ENCODE measurements at regions not wholly inside any gene's neighbourhood (a gene's known extent, or its start where the extent isn't known, plus 50 kb on each side); places are given as distances from the start of the nearest gene placed in this dataset.

- Mint-ChIP-seq H3K36me3 (ENCODE audit: low read depth) (no peaks in the 10 kb centered on the region), H3K4me3 (no peak overlapping the region), H3K4me1 (ENCODE audit: low read depth) (no peaks in the 10 kb centered on the region), H3K27me3 (peaks cover 3% of the 10 kb centered on the region), H3K27ac (no peak overlapping the region), H3K9me3 (no peaks in the 10 kb centered on the region)
- DNase-seq: no peak
These were observed 199.6 kb downstream of the TJP1 start for GRCh38 chr15:29622637-29623036.

- no peaks in the 10 kb centered on the region for H3K36me3 Mint-ChIP-seq (ENCODE audit: low read depth)
- no peak overlapping the region for H3K27ac Mint-ChIP-seq
- peaks cover 4% of the 10 kb centered on the region for H3K27me3 Mint-ChIP-seq
- H3K4me3 Mint-ChIP-seq: no peak overlapping the region
- no peaks in the 10 kb centered on the region for H3K4me1 Mint-ChIP-seq (ENCODE audit: low read depth)
- H3K9me3 Mint-ChIP-seq: no peaks in the 10 kb centered on the region
- DNase-seq: no peak
These were observed 200.7 kb downstream of the TJP1 start for GRCh38 chr15:29621616-29622015.

- Mint-ChIP-seq H3K9me3 (no peaks in the 10 kb centered on the region), H3K27ac (no peak overlapping the region), H3K27me3 (peaks cover 25% of the 10 kb centered on the region), H3K4me1 (ENCODE audit: low read depth) (no peaks in the 10 kb centered on the region), H3K36me3 (ENCODE audit: low read depth) (no peaks in the 10 kb centered on the region), H3K4me3 (no peak overlapping the region)
- no peak for DNase-seq
These were observed 203.7 kb downstream of the TJP1 start for GRCh38 chr15:29618586-29618985.

GRCh38 chr15:29616512-29616911 lies 205.8 kb downstream of the TJP1 start:
- H3K27ac Mint-ChIP-seq: no peak overlapping the region

GRCh38 chr15:29615791-29616190 lies 206.5 kb downstream of the TJP1 start:
- Mint-ChIP-seq H3K4me1 (ENCODE audit: low read depth) (no peaks in the 10 kb centered on the region), H3K27ac (no peak overlapping the region), H3K27me3 (peaks cover 47% of the 10 kb centered on the region), H3K36me3 (ENCODE audit: low read depth) (no peaks in the 10 kb centered on the region), H3K4me3 (no peak overlapping the region), H3K9me3 (no peaks in the 10 kb centered on the region)
- DNase-seq: no peak

More at GRCh38 chr15:29616512-29616911, 205.8 kb downstream of the TJP1 start:
- Mint-ChIP-seq H3K27me3 (peaks cover 45% of the 10 kb centered on the region), H3K36me3 (ENCODE audit: low read depth) (no peaks in the 10 kb centered on the region), H3K4me1 (ENCODE audit: low read depth) (no peaks in the 10 kb centered on the region), H3K4me3 (no peak overlapping the region), H3K9me3 (no peaks in the 10 kb centered on the region)
- no peak for DNase-seq

GRCh38 chr15:29613951-29614382 lies 208.3 kb downstream of the TJP1 start:
- no peak for DNase-seq
- Mint-ChIP-seq H3K27ac (no peak overlapping the region), H3K4me1 (ENCODE audit: low read depth) (no peaks in the 10 kb centered on the region), H3K27me3 (peaks cover 51% of the 10 kb centered on the region), H3K9me3 (no peaks in the 10 kb centered on the region), H3K4me3 (no peak overlapping the region), H3K36me3 (ENCODE audit: low read depth) (no peaks in the 10 kb centered on the region)

GRCh38 chr15:29612701-29613100 lies 209.6 kb downstream of the TJP1 start:
- Mint-ChIP-seq H3K9me3 (no peaks in the 10 kb centered on the region), H3K36me3 (ENCODE audit: low read depth) (no peaks in the 10 kb centered on the region), H3K4me1 (ENCODE audit: low read depth) (no peaks in the 10 kb centered on the region), H3K27me3 (peaks cover 54% of the 10 kb centered on the region), H3K27ac (no peak overlapping the region), H3K4me3 (no peak overlapping the region)
- DNase-seq: no peak

GRCh38 chr15:29612096-29612495 lies 210.2 kb downstream of the TJP1 start:
- no peak for DNase-seq
- H3K4me3 Mint-ChIP-seq: no peak overlapping the region
- H3K36me3 Mint-ChIP-seq (ENCODE audit: low read depth): no peaks in the 10 kb centered on the region
- no peaks in the 10 kb centered on the region for H3K9me3 Mint-ChIP-seq
- H3K27me3 Mint-ChIP-seq: peaks cover 54% of the 10 kb centered on the region
- no peak overlapping the region for H3K27ac Mint-ChIP-seq
- no peaks in the 10 kb centered on the region for H3K4me1 Mint-ChIP-seq (ENCODE audit: low read depth)

GRCh38 chr15:29611057-29611456 lies 211.2 kb downstream of the TJP1 start:
- no peaks in the 10 kb centered on the region for H3K4me1 Mint-ChIP-seq (ENCODE audit: low read depth)
- DNase-seq: no peak
- no peaks in the 10 kb centered on the region for H3K9me3 Mint-ChIP-seq
- no peak overlapping the region for H3K27ac Mint-ChIP-seq
- H3K27me3 Mint-ChIP-seq: peaks cover 50% of the 10 kb centered on the region
- H3K36me3 Mint-ChIP-seq (ENCODE audit: low read depth): no peaks in the 10 kb centered on the region
- H3K4me3 Mint-ChIP-seq: no peak overlapping the region

- no peaks in the 10 kb centered on the region for H3K9me3 Mint-ChIP-seq
- no peak for DNase-seq
- H3K27ac Mint-ChIP-seq: no peak overlapping the region
- H3K27me3 Mint-ChIP-seq: peaks cover 6% of the 10 kb centered on the region
- H3K4me3 Mint-ChIP-seq: no peak overlapping the region
- no peaks in the 10 kb centered on the region for H3K4me1 Mint-ChIP-seq (ENCODE audit: low read depth)
- H3K36me3 Mint-ChIP-seq (ENCODE audit: low read depth): no peaks in the 10 kb centered on the region
These were observed 220.5 kb downstream of the TJP1 start for GRCh38 chr15:29601811-29602210.

GRCh38 chr15:29600262-29600661 lies 222.0 kb downstream of the TJP1 start:
- DNase-seq: no peak
- H3K4me1 Mint-ChIP-seq (ENCODE audit: low read depth): no peaks in the 10 kb centered on the region
- H3K4me3 Mint-ChIP-seq: no peak overlapping the region
- H3K27me3 Mint-ChIP-seq: peaks cover 6% of the 10 kb centered on the region
- H3K36me3 Mint-ChIP-seq (ENCODE audit: low read depth): no peaks in the 10 kb centered on the region
- no peak overlapping the region for H3K27ac Mint-ChIP-seq
- no peaks in the 10 kb centered on the region for H3K9me3 Mint-ChIP-seq

GRCh38 chr15:29596266-29596665 lies 226.0 kb downstream of the TJP1 start:
- no peaks in the 10 kb centered on the region for H3K36me3 Mint-ChIP-seq (ENCODE audit: low read depth)
- no peak for DNase-seq
- no peak overlapping the region for H3K4me3 Mint-ChIP-seq

GRCh38 chr15:29593629-29594028 lies 228.6 kb downstream of the TJP1 start:
- H3K36me3 Mint-ChIP-seq (ENCODE audit: low read depth): no peaks in the 10 kb centered on the region
- H3K4me3 Mint-ChIP-seq: no peak overlapping the region
- peaks cover 2% of the 10 kb centered on the region for H3K27me3 Mint-ChIP-seq
- H3K27ac Mint-ChIP-seq: no peak overlapping the region
- DNase-seq: no peak
- no peaks in the 10 kb centered on the region for H3K9me3 Mint-ChIP-seq
- no peaks in the 10 kb centered on the region for H3K4me1 Mint-ChIP-seq (ENCODE audit: low read depth)

More at GRCh38 chr15:29596266-29596665, 226.0 kb downstream of the TJP1 start:
- H3K27me3 Mint-ChIP-seq: peaks cover under 1% of the 10 kb centered on the region
- no peak overlapping the region for H3K27ac Mint-ChIP-seq
- H3K9me3 Mint-ChIP-seq: no peaks in the 10 kb centered on the region
- no peaks in the 10 kb centered on the region for H3K4me1 Mint-ChIP-seq (ENCODE audit: low read depth)

- H3K27ac Mint-ChIP-seq: no peak overlapping the region
- DNase-seq: no peak
These were observed 229.2 kb downstream of the TJP1 start for GRCh38 chr15:29593111-29593510.

GRCh38 chr15:29590701-29591100 lies 231.6 kb downstream of the TJP1 start:
- Mint-ChIP-seq H3K27ac (no peak overlapping the region), H3K9me3 (no peaks in the 10 kb centered on the region), H3K36me3 (ENCODE audit: low read depth) (no peaks in the 10 kb centered on the region), H3K27me3 (peaks cover 5% of the 10 kb centered on the region), H3K4me1 (ENCODE audit: low read depth) (no peaks in the 10 kb centered on the region), H3K4me3 (no peak overlapping the region)
- no peak for DNase-seq

More at GRCh38 chr15:29593111-29593510, 229.2 kb downstream of the TJP1 start:
- Mint-ChIP-seq H3K4me1 (ENCODE audit: low read depth) (no peaks in the 10 kb centered on the region), H3K9me3 (no peaks in the 10 kb centered on the region), H3K4me3 (no peak overlapping the region), H3K36me3 (ENCODE audit: low read depth) (no peaks in the 10 kb centered on the region), H3K27me3 (peaks cover 2% of the 10 kb centered on the region)

GRCh38 chr15:29589975-29590374 lies 232.3 kb downstream of the TJP1 start:
- Mint-ChIP-seq H3K4me3 (no peak overlapping the region), H3K36me3 (ENCODE audit: low read depth) (no peaks in the 10 kb centered on the region), H3K27ac (no peak overlapping the region), H3K27me3 (peaks cover 8% of the 10 kb centered on the region), H3K9me3 (peaks cover 3% of the 10 kb centered on the region), H3K4me1 (ENCODE audit: low read depth) (no peaks in the 10 kb centered on the region)
- DNase-seq: no peak

All from activated T-cell treated with anti-CD3 and anti-CD28 coated beads, Interleukin-2, amount 50 U/mL, for 24 hours (primary cell).